ENCODE measurements at regions not wholly inside any gene's neighbourhood (a gene's known extent, or its start where the extent isn't known, plus 50 kb on each side); places are given as distances from the start of the nearest gene placed in this dataset.

DNA sequence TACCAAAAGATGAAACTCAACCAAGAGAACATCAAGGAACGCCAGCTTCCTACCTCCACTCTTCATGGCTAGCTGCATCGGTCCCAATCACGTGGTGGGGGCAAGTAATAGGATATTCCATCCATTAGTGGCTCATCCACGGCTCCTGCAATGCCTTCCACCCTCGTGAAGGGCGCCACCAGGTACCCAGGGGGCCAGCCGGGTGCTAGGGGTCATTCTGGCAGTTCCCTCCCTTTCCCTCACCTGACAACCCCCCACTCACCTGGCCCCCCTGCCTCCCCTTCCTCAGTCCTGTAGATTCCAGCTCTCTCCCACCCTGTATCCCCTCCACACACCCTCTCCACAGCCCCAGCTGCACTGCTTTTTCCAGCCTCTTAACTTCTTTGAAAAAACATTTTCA is 161.9 kb downstream of the URI1 start:
- TF ChIP-seq EZH2 (optimal IDR thresholded peaks at IDR 0.05; ENCODE audit: low read depth, low read length): no peak
- TF ChIP-seq, protein P1, sequence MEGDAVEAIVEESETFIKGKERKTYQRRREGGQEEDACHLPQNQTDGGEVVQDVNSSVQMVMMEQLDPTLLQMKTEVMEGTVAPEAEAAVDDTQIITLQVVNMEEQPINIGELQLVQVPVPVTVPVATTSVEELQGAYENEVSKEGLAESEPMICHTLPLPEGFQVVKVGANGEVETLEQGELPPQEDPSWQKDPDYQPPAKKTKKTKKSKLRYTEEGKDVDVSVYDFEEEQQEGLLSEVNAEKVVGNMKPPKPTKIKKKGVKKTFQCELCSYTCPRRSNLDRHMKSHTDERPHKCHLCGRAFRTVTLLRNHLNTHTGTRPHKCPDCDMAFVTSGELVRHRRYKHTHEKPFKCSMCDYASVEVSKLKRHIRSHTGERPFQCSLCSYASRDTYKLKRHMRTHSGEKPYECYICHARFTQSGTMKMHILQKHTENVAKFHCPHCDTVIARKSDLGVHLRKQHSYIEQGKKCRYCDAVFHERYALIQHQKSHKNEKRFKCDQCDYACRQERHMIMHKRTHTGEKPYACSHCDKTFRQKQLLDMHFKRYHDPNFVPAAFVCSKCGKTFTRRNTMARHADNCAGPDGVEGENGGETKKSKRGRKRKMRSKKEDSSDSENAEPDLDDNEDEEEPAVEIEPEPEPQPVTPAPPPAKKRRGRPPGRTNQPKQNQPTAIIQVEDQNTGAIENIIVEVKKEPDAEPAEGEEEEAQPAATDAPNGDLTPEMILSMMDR (IDR thresholded peaks at IDR 0.05; ENCODE audit: low read length): no peak

All from MM.1S (cell line).